ENCODE measurements at regions not wholly inside any gene's neighbourhood (a gene's known extent, or its start where the extent isn't known, plus 50 kb on each side); places are given as distances from the start of the nearest gene placed in this dataset.
"Not testable (repeated sequence)": the region's sequence is repeated elsewhere in the genome, so short reads cannot be mapped to it uniquely, and the experiment has no call there.

DNA sequence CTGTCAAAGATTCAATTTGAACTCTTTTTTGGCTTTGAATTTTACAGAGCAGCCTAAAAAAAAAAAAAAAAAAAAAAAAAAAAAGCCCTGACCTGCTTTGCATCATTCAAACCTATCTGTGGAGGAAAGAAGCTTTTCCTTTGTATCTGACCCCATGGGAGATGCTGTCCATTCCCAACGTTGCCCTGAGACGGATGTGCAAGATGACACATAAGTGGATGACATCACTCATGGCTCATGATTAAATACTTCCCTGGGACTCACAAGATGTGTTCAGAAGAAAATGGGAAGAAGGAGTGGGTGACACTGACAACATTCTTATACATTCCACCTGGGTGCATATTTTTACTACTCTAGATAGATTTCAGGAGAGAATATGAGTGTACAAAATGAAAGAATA is 245.7 kb upstream of the ELAVL2 start:
- no peak for DNase-seq (ENCODE audit: low read depth)

- no peak for DNase-seq (ENCODE audit: low read depth)
Observed at GRCh38 chr9:24071091-24071490, 245.1 kb upstream of the ELAVL2 start.

DNA sequence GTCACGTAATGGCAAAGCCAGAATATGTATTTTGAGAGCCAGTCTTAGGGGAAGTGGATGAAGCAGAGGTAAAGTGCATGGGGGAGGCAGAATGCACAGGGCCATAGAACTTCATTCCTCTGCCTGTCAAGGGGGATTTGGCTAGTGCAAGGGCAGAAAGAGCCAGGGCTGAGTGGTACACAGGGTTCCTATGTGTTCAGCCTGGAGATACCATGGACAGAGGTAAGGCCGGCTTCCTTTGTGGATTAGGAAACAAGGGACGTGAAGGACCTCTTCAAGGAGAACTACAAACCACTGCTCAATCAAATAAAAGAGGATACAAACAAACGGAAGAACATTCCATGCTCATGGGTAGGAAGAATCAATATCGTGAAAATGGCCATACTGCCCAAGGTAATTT is 241.1 kb upstream of the ELAVL2 start:
- DNase-seq (ENCODE audit: low read depth), result not testable (repeated sequence)

- DNase-seq (ENCODE audit: low read depth), result no peak
Observed at GRCh38 chr9:24059651-24060050, 233.6 kb upstream of the ELAVL2 start.

DNA sequence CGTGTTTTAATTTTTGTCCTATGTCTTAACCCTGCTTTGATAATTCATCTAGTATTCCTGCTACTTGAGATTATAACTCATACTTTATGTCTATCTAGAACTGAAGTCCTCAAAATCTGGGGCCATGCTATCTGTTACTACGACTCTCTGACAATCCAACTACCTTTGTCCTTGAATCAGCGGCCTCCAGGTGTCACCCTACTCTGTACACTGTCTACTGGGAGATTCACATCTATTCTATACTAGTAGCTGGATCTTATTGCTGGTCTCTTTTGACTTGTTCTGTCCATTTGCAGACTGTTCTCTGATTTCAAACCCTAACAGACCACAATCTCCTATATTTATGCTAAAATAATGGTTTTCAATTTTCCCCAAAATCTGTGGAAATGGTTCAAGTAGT is 225.5 kb upstream of the ELAVL2 start:
- no peak for DNase-seq (ENCODE audit: low read depth)

DNA sequence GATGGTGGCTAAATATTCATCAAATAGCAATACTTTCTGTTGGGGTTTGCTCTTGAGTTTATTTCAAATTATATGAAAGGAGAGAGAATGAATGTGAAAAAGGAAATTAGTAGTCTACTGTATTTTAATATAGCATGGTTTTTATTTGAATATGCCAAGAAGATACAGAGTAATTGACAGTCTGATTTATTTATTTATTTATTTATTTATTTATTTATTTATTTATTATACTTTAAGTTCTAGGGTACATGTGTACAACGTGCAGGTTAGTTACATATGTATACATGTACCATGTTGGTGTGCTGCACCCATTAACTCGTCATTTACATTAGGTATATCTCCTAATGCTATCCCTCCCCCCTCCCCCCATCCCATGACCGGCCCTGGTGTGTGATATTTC is 224.2 kb upstream of the ELAVL2 start:
- DNase-seq (ENCODE audit: low read depth), result not testable (repeated sequence)

DNA sequence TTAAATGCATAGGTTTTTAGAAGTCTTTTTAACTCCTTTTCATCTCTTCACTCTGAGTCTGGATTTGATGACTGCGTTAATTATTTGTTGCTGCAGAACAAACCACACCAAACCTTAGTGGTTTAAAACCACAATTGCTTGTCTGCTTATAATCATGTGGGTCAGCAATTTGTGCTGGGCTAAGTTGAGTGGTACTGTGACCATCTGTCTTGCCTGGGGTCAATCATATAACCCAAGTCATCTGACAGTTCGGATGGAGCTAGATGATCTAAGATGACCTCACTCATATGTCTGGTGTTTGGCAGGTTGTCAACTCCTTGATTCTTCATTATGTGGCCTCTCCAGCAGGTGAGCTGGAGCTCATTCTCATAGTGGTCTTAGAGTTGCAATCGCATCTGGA is 219.1 kb upstream of the ELAVL2 start:
- DNase-seq (ENCODE audit: low read depth), result no peak

- no peak for DNase-seq (ENCODE audit: low read depth)
Observed at GRCh38 chr9:24044576-24044975, 218.5 kb upstream of the ELAVL2 start.

GRCh38 chr9:24041160-24041690 is 215.2 kb upstream of the ELAVL2 start:
- DNase-seq (ENCODE audit: low read depth), result no peak

- no peak for DNase-seq (ENCODE audit: low read depth)
Observed at GRCh38 chr9:24036459-24036858, 210.4 kb upstream of the ELAVL2 start.

DNA sequence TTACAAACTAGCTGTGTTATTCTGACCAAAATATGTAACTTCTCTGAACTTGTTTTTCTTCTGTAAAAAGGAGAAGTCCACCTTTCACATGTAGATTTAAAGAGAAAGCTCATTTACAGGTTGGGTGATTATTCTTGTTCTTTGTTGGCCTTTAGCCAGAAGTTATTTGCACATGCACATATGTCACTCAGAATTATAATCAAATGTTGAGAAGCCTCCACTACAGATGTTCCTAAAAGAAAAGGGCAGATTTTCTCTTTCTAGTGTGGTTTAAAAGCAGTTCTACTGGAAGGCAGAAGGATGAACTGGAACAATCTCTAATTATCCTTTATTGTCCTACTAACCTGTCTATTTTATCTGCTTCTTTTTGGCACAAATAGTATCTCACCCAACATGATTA is 209.8 kb upstream of the ELAVL2 start:
- no peak for DNase-seq (ENCODE audit: low read depth)

DNA sequence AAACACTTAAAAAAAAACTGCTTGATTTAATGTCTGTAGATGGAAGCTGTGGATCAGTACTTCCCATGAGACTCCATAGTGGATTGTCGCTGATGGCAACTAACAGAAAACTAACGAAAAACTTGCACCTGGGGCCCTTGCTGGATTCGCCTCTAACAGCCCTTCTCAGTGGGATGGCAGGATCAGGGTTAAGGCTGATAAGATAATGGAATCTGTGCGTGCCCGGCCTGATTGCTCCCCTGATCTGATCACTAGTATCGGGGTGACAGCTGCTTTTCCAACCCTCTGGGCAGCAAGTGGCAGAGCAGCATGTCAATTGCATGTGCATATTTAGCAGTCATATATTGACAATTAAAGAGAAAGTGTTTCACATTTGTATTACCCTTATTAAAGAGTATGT is 185.8 kb upstream of the ELAVL2 start:
- DNase-seq (ENCODE audit: low read depth), result no peak

DNA sequence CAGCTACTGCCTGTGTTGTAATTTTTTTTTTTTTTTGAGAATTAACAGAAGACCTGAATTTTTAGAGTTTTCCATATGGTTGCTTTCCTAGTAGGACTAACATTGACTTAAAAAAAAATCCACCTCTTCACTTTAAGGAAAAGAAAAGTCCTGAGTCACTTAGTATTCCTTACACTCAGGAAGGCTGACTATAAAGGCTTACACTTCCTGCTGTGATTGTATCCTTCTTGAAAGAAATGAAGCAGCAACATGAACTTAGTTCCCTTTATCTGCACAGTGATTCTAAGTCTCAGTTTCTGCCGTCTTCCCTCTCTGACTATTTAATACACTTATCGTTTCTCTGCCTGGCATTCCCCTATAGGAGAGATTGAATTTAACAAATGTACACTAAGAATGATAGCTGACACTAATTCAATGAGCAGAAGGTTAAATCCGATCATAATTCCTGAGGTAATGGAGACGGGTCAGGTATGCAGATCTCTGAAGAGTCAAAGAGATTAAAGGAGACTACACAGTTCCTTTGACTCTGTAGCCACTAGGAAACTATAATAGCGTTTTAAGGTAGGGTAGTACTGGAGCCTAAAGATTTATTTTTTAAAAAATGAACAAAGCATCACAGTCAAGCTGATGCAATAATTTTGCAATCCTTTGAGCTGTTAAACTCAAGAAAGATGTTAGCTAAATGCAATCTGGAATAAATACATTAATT is 185.1 kb upstream of the ELAVL2 start:
- DNase-seq (ENCODE audit: low read depth), result no peak

GRCh38 chr9:24009322-24009721 is 183.3 kb upstream of the ELAVL2 start:
- DNase-seq (ENCODE audit: low read depth), result no peak

GRCh38 chr9:24007185-24007584 is 181.1 kb upstream of the ELAVL2 start:
- no peak for DNase-seq (ENCODE audit: low read depth)

- DNase-seq (ENCODE audit: low read depth), result not testable (repeated sequence)
Observed at GRCh38 chr9:23991874-23992273, 165.8 kb upstream of the ELAVL2 start.

DNA sequence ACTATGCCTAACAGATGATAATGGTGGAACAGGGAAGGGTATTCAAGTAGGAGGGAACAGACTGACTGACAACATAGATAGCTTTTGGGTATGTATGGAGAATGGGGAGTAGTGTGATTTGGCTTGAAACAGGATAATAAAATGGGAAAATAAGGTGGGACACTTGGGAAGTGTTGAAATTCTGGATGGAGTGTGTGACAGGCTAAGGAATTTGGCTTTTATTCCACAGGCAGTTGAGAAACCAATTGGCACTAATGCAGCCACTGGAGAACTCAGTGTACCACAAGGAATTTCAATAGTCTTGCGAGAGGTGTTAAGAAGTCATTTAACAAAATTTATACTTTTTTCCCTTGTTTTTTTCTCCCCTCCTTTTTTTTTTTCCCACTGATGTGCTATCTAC is 153.5 kb upstream of the ELAVL2 start:
- DNase-seq (ENCODE audit: low read depth), result no peak

DNA sequence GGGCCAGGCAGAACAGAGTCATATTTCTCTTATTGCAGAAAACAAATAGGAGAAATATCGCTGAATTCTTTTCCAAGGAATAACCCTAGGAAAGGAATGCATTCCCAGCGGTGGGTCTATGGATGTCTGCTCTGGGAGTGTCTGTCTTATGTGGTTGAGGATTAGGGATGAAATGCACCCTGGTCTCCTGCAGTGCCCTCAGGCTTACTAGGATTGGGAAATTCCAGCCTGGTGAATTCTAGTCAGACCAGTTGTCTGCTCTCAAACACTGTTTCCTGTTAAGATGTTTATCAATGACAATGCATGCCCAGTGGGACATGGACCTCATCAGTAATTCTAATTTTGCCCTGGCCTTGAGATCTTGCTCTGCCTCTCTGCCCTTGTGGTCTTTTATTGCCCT is 136.1 kb upstream of the ELAVL2 start:
- DNase-seq (ENCODE audit: low read depth), result no peak

- DNase-seq (ENCODE audit: low read depth), result no peak
Observed at GRCh38 chr9:23945897-23946296, 119.9 kb upstream of the ELAVL2 start.

DNA sequence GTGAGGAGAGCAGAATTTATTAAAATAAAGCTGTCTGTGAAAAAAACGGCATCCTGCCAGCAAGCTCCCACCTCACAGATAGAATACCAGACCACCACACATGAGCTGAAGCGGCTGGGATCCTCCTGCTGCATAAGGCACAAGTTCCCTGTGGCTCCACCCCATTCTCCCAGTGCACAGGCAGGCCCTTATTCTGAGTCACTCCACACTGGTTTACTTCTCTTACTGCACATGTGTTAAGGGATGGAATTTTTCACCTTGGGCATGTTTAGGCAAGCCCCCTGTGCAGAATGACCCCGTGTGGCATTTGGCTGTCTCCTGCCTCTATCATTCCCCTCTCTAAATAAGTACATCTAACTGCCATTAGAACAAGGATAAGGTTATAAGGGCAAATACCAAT is 115.0 kb upstream of the ELAVL2 start:
- DNase-seq (ENCODE audit: low read depth), result no peak

DNA sequence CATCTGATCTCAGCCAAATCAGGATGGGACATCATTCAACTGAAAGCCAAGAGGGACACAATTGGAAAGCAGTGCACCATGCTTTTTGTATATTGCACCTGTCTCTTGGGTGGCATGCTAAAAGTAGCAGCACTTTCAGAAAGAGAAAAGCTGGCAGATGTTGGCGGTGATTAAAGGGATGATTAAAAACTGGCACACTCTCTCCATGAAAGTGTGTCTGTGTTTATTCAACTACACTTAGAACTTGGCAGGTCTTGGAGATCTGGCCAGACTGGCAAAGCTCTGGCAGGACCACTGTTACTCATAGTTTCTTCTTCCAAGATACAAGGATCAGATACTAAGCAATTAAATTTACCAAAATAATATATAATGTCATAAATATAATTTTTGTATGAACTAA is 112.9 kb upstream of the ELAVL2 start:
- DNase-seq (ENCODE audit: low read depth), result no peak

- DNase-seq (ENCODE audit: low read depth), result no peak
Observed at GRCh38 chr9:23934291-23934906, 108.4 kb upstream of the ELAVL2 start.

- DNase-seq (ENCODE audit: low read depth), result no peak
Observed at GRCh38 chr9:23933348-23933747, 107.3 kb upstream of the ELAVL2 start.

- no peak for DNase-seq (ENCODE audit: low read depth)
Observed at GRCh38 chr9:23926368-23926767, 100.3 kb upstream of the ELAVL2 start.

Measured in amniotic epithelial cell (primary cell).